HepG2 (cell line): ENCODE measurements at regions not wholly inside any gene's neighbourhood (a gene's known extent, or its start where the extent isn't known, plus 50 kb on each side); places are given as distances from the start of the nearest gene placed in this dataset.

Experiments used
- ATAC-seq: fragments of 200-7000 bp; cut with Tn5 transposase; 3 replicates; pipeline ENCODE4 v1.9.1; 2020; ENCODE audit warnings: mild to moderate bottlenecking, moderate library complexity
- BruUV-seq: library from RNA; stranded (reverse); fragments of 400-500 nt; replicated peaks from 2 replicates; lab custom pipeline; 2021; lab: Mats Ljungman, UMichigan
- CTCF ChIA-PET: fragments of 300-600 bp; formaldehyde crosslinking; extraction: SDS; loops from one replicate; lab custom pipeline; 2021; ENCODE audit warnings: low total read pairs, inconsistent platforms, low intra/inter-chr PET ratio; lab: Yijun Ruan, JAX
- POLR2A ChIA-PET: fragments of 350-600 bp; sonication (Branson Sonifier 250); formaldehyde crosslinking; loops from one replicate; lab custom pipeline; 2020; ENCODE audit warnings: antibody characterized with exemption, inconsistent platforms; lab: Yijun Ruan, JAX
- DNase-seq: peaks from one replicate; pipeline ENCODE4 v3.0.0-alpha.2; 2015; ENCODE audit warnings: low spot score
- FAIRE-seq: peaks from 3 replicates; lab custom pipeline; 2011; peaks lifted over from hg19 to GRCh38; lab: Jason Lieb, UNC
- H2AFZ ChIP-seq: one replicate; pipeline ENCODE4 v1.6.1; 2011; ENCODE audit warnings: low read length, inconsistent platforms
- H3K27ac ChIP-seq: fragments of 300-600 bp; 3 replicates; pipeline ENCODE4 v1.8.0; 2011; ENCODE audit warnings: mixed run types, mild to moderate bottlenecking, mixed read lengths, low read length, inconsistent platforms; ENCODE audit not compliant: insufficient read depth; ENCODE audit errors: extremely low read length
- H3K27me3 ChIP-seq, 2 experiments: fragments of 200-600 bp in 1 of 2; 2 replicates in 1 of 2; 3 replicates in 1 of 2; pipeline versions ENCODE4 v1.6.0 to v1.8.0; 2011; ENCODE audit warnings: low read length in 2 of 2, mild to moderate bottlenecking in 2 of 2, moderate library complexity in 2 of 2, inconsistent platforms in 1 of 2; ENCODE audit not compliant: insufficient read depth in 2 of 2, control insufficient read depth in 1 of 2
- H3K36me3 ChIP-seq, 2 experiments: fragments of 200-600 bp in 1 of 2; replicated peaks in 1 of 2; 2 replicates in 1 of 2; 3 replicates in 1 of 2; pipeline versions ENCODE4 v1.5.1 to v1.8.0; 2011; ENCODE audit warnings: low read length in 2 of 2, inconsistent platforms in 1 of 2; ENCODE audit not compliant: insufficient read depth in 2 of 2, control insufficient read depth in 1 of 2
- H3K4me1 ChIP-seq: 2 replicates; pipeline ENCODE4 v1.5.1; 2012; ENCODE audit warnings: low read length, inconsistent platforms; ENCODE audit not compliant: insufficient read depth
- H3K4me2 ChIP-seq: 2 replicates; pipeline ENCODE4 v1.6.0; 2011; ENCODE audit warnings: low read depth, low read length, inconsistent platforms
- H3K4me3 ChIP-seq, 3 experiments: fragments of 200-600 bp in 1 of 3; sonication (generic), shearing (Covaris generic) in 1 of 3; replicated peaks in 1 of 3; 2 replicates each; pipeline ENCODE4 v1.5.1; 2011 to 2016; ENCODE audit warnings: low read length in 3 of 3, inconsistent platforms in 2 of 3, low read depth in 2 of 3, mild to moderate bottlenecking in 2 of 3, control low read depth in 1 of 3, mixed read lengths in 1 of 3; ENCODE audit not compliant: insufficient read depth in 1 of 3
- H3K79me2 ChIP-seq: one replicate; pipeline ENCODE4 v1.6.1; 2011; ENCODE audit warnings: low read length, inconsistent platforms; ENCODE audit not compliant: insufficient read depth
- H3K9ac ChIP-seq: 2 replicates; pipeline ENCODE4 v1.6.0; 2011; ENCODE audit warnings: mild to moderate bottlenecking, low read depth, low read length, inconsistent platforms; ENCODE audit not compliant: insufficient read depth
- H3K9me3 ChIP-seq: 2 replicates; pipeline ENCODE4 v1.5.1; 2012; ENCODE audit warnings: mild to moderate bottlenecking, low read length
- H4K20me1 ChIP-seq: 2 replicates; pipeline ENCODE4 v1.6.0; 2011; ENCODE audit warnings: inconsistent platforms, mild to moderate bottlenecking, low read length, moderate library complexity; ENCODE audit not compliant: insufficient read depth
- CSRNP2 ChIP-seq: sonication (generic); formaldehyde crosslinking; conservative IDR thresholded peaks from 2 replicates; pipeline ENCODE4 v1.8.0; 2022; ENCODE audit warnings: low read depth, missing genetic modification reagents
- FOSL1 ChIP-seq: sonication (generic); formaldehyde crosslinking; IDR thresholded peaks from 2 replicates; pipeline ENCODE4 v1.9.0; 2021; ENCODE audit warnings: missing genetic modification reagents, borderline replicate concordance
- HIVEP1 ChIP-seq: sonication (generic); formaldehyde crosslinking; IDR thresholded peaks from 2 replicates; pipeline ENCODE4 v1.4.0; 2020; ENCODE audit warnings: mild to moderate bottlenecking, missing genetic modification reagents
- LBX2 ChIP-seq: sonication (generic); formaldehyde crosslinking; IDR thresholded peaks from 2 replicates; pipeline ENCODE4 v1.5.0; 2020; ENCODE audit warnings: missing genetic modification reagents, mild to moderate bottlenecking, borderline replicate concordance
- PRDM4 ChIP-seq: sonication (generic); formaldehyde crosslinking; IDR thresholded peaks from 2 replicates; pipeline ENCODE4 v1.9.0; 2021; ENCODE audit warnings: missing genetic modification reagents, borderline replicate concordance
- RARG ChIP-seq: sonication (generic); formaldehyde crosslinking; IDR thresholded peaks from 2 replicates; pipeline ENCODE4 v1.4.0; 2020; ENCODE audit warnings: low read depth, mild to moderate bottlenecking, missing genetic modification reagents
- ZNF234 ChIP-seq: sonication (generic); formaldehyde crosslinking; conservative IDR thresholded peaks from 2 replicates; pipeline ENCODE4 v1.5.1; 2020; ENCODE audit warnings: mild to moderate bottlenecking, missing genetic modification reagents
- ZNF329 ChIP-seq: sonication (generic); formaldehyde crosslinking; IDR thresholded peaks from 2 replicates; pipeline ENCODE4 v1.9.0; 2021; ENCODE audit warnings: low read depth, mild to moderate bottlenecking, missing genetic modification reagents
- ZNF790 ChIP-seq: sonication (generic); formaldehyde crosslinking; IDR thresholded peaks from 2 replicates; pipeline ENCODE4 v1.8.0; 2022; ENCODE audit warnings: missing genetic modification reagents, mild to moderate bottlenecking, borderline replicate concordance
- WGBS: methylation state at CpG from one replicate; pipeline ENCODE4 v1.1.6; 2017; ENCODE audit warnings: low lambda C conversion rate; 5-methylcytosine and 5-hydroxymethylcytosine counted together
- in situ Hi-C: cut with HindIII; loops from 2 replicates; pipeline ENCODE4 v1.10.0; 2017; ENCODE audit warnings: low pct_unique_long_range_greater_than_20kb; ENCODE audit not compliant: extremely low pct_ligation_motif_present
- intact Hi-C: fragments of 100-400 bp; cut with micrococcal nuclease; formaldehyde crosslinking; loops from one replicate; pipeline ENCODE4 v1.10.0; 2022; ENCODE audit not compliant: unreplicated experiment

GRCh38 chr1:157302724-157303123 lies 164.5 kb upstream of the ETV3 start:
- intact Hi-C loops: no loop called here
- H3K4me3 ChIP-seq: no peak overlapping the region

More at GRCh38 chr1:157302724-157303123, 164.5 kb upstream of the ETV3 start:
- ChIA-PET CTCF (no interaction called here), POLR2A (no interaction called here)
- WGBS: 14% methylated on average over 3 of the region's 4 CpGs
- H3K4me1 ChIP-seq: peaks cover 16% of the 10 kb centered on the region; the same call in 1 of the 2 replicates
- in situ Hi-C loops: no loop called here
- no peak overlapping the region for H2AFZ ChIP-seq
- H3K27ac ChIP-seq: no peak overlapping the region
- ATAC-seq (no peak), FAIRE-seq (no peak), DNase-seq (no peak)
- no peaks in the 10 kb centered on the region for H4K20me1 ChIP-seq
- H3K36me3 ChIP-seq: no peaks in the 10 kb centered on the region
- H3K4me2 ChIP-seq: no peak overlapping the region
- TF ChIP-seq PRDM4 (CRISPR knock-in tag): no peak
- no peak for TF ChIP-seq ZNF329
- no peak for TF ChIP-seq RARG (CRISPR knock-in tag)
- no peak for TF ChIP-seq FOSL1 (CRISPR knock-in tag)
- no peak for TF ChIP-seq LBX2 (CRISPR knock-in tag)
- no peak for TF ChIP-seq HIVEP1 (CRISPR knock-in tag)
- no peak for TF ChIP-seq CSRNP2 (CRISPR knock-in tag)
- TF ChIP-seq ZNF790 (CRISPR knock-in tag): no peak
- no peak for TF ChIP-seq ZNF234 (CRISPR knock-in tag)
- no peaks in the 10 kb centered on the region for H3K9me3 ChIP-seq
- H3K9ac ChIP-seq: no peak overlapping the region
- no peaks in the 10 kb centered on the region for H3K79me2 ChIP-seq
- H3K27me3 ChIP-seq: 0 out of 5 replicates have a peak, but pooled peaks cover 0 to 2% of the 10 kb centered on the region in 2 experiments
- no TSS peak for BruUV-seq
